Endothelial cell of umbilical vein (primary cell): ENCODE measurements at regions not wholly inside any gene's neighbourhood (a gene's known extent, or its start where the extent isn't known, plus 50 kb on each side); places are given as distances from the start of the nearest gene placed in this dataset.

Experiments
- BruUV-seq: library from RNA; stranded (reverse); fragments of 400-500 nt; replicated peaks from 2 replicates; lab custom pipeline; 2021; lab: Mats Ljungman, UMichigan
- CTCF ChIA-PET: fragments of 300-600, 350-600 bp; sonication (Branson Sonifier 250); formaldehyde crosslinking; loops from one replicate; lab custom pipeline; 2021; ENCODE audit warnings: antibody characterized with exemption, inconsistent platforms; lab: Charles Lee
- POLR2A ChIA-PET: fragments of 300-600, 350-600 bp; sonication (Branson Sonifier 250); formaldehyde crosslinking; loops from one replicate; lab custom pipeline; 2021; ENCODE audit warnings: antibody characterized with exemption, inconsistent platforms; lab: Charles Lee
- DNase-seq: peaks from one replicate; pipeline ENCODE4 v3.0.0-alpha.2; 2011; ENCODE audit warnings: low read depth, low spot score
- FAIRE-seq: peaks from 2 replicates; lab custom pipeline; 2011; peaks lifted over from hg19 to GRCh38; lab: Jason Lieb, UNC
- H2AFZ ChIP-seq: 2 replicates; pipeline ENCODE4 v1.6.0; 2012; ENCODE audit warnings: low read depth, low read length, control low read depth, inconsistent platforms
- H3K27ac ChIP-seq: 2 replicates; pipeline ENCODE4 v1.5.1; 2011; ENCODE audit warnings: low read depth, mild to moderate bottlenecking, control low read depth, low read length, moderate library complexity; ENCODE audit not compliant: insufficient read depth
- H3K27me3 ChIP-seq, 2 experiments: 2 replicates each; pipeline versions ENCODE4 v1.6.0 to v1.6.1; 2011; ENCODE audit warnings: low read length in 2 of 2, mixed read lengths in 1 of 2; ENCODE audit not compliant: control insufficient read depth in 2 of 2, insufficient read depth in 2 of 2
- H3K36me3 ChIP-seq, 2 experiments: 2 replicates in 1 of 2; 3 replicates in 1 of 2; pipeline ENCODE4 v1.5.1; 2011; ENCODE audit warnings: low read length in 2 of 2, mild to moderate bottlenecking in 1 of 2, moderate library complexity in 1 of 2; ENCODE audit not compliant: control insufficient read depth in 2 of 2, insufficient read depth in 2 of 2; ENCODE audit errors: extremely low read depth in 1 of 2
- H3K4me1 ChIP-seq: 3 replicates; pipeline ENCODE4 v1.5.1; 2011; ENCODE audit warnings: mild to moderate bottlenecking, low read length; ENCODE audit not compliant: control insufficient read depth, insufficient read depth; ENCODE audit errors: extremely low read depth
- H3K4me2 ChIP-seq: 2 replicates; pipeline ENCODE4 v1.6.1; 2011; ENCODE audit warnings: low read length, control low read depth, mixed read lengths; ENCODE audit not compliant: insufficient read depth
- H3K4me3 ChIP-seq, 3 experiments: fragments of 200-600 bp in 1 of 3; sonication (generic), shearing (Covaris generic) in 1 of 3; replicated peaks in 1 of 3; 2 replicates each; pipeline ENCODE4 v1.5.1; 2011 to 2016; ENCODE audit warnings: control low read depth in 3 of 3, low read length in 3 of 3, mild to moderate bottlenecking in 2 of 3, inconsistent platforms in 1 of 3, low read depth in 1 of 3, moderate library complexity in 1 of 3; ENCODE audit not compliant: insufficient read depth in 1 of 3
- H3K79me2 ChIP-seq: 2 replicates; pipeline ENCODE4 v1.6.0; 2012; ENCODE audit warnings: low read length, inconsistent platforms; ENCODE audit not compliant: control insufficient read depth, insufficient read depth
- H3K9ac ChIP-seq: replicated peaks from 2 replicates; pipeline ENCODE3; 2011; ENCODE audit warnings: low read length, control low read depth; ENCODE audit not compliant: insufficient read depth; ENCODE audit errors: extremely low read depth
- H3K9me1 ChIP-seq: replicated peaks from 3 replicates; pipeline ENCODE4 v1.6.0; 2011; ENCODE audit warnings: mild to moderate bottlenecking, low read length; ENCODE audit not compliant: control insufficient read depth, insufficient read depth; ENCODE audit errors: extremely low read depth
- H3K9me3 ChIP-seq: replicated peaks from 2 replicates; pipeline ENCODE4 v1.5.1; 2012; ENCODE audit warnings: low read length, inconsistent platforms; ENCODE audit not compliant: control insufficient read depth, insufficient read depth
- H4K20me1 ChIP-seq: replicated peaks from 2 replicates; pipeline ENCODE3; 2011; ENCODE audit warnings: mild to moderate bottlenecking, low read length; ENCODE audit not compliant: control insufficient read depth, insufficient read depth; ENCODE audit errors: extremely low read depth
- CTCF ChIP-seq, 2 donors: IDR thresholded peaks; 1 replicate in 1 of 2; 2 replicates in 1 of 2; pipeline ENCODE4 v1.5.1; 2011; ENCODE audit warnings: low read length in 2 of 2, mild to moderate bottlenecking in 2 of 2, moderate library complexity in 2 of 2, control low read depth in 1 of 2, inconsistent platforms in 1 of 2, low read depth in 1 of 2; ENCODE audit not compliant: insufficient read depth in 1 of 2; ENCODE audit errors: extremely low read depth in 1 of 2
- EZH2 ChIP-seq: IDR thresholded peaks from 2 replicates; pipeline ENCODE4 v1.6.1; 2012; ENCODE audit warnings: borderline replicate concordance, low read depth, mild to moderate bottlenecking, moderate library complexity, low read length, inconsistent platforms; ENCODE audit not compliant: severe bottlenecking
- FOS ChIP-seq: IDR thresholded peaks from 2 replicates; pipeline ENCODE4 v1.6.1; 2011; ENCODE audit warnings: mild to moderate bottlenecking, low read length, moderate library complexity, borderline replicate concordance; ENCODE audit not compliant: insufficient read depth
- GATA2 ChIP-seq: IDR thresholded peaks from 2 replicates; pipeline ENCODE4 v1.7.0; 2011; ENCODE audit warnings: low read depth, mild to moderate bottlenecking, moderate library complexity, mixed read lengths, low read length; ENCODE audit not compliant: insufficient read length, insufficient read depth
- JUN ChIP-seq: IDR thresholded peaks from 2 replicates; pipeline ENCODE4 v1.6.1; 2011; ENCODE audit warnings: borderline replicate concordance, low read depth; ENCODE audit not compliant: insufficient read length, insufficient read depth
- MYC ChIP-seq: IDR thresholded peaks from one replicate; pipeline ENCODE4 v1.6.1; 2011; ENCODE audit warnings: mild to moderate bottlenecking, low read depth, low read length
- POLR2A ChIP-seq: IDR thresholded peaks from 2 replicates; pipeline ENCODE4 v1.6.1; 2012; ENCODE audit warnings: low read depth, mild to moderate bottlenecking, control low read depth, low read length
- POLR2AphosphoS5 ChIP-seq: IDR thresholded peaks from 2 replicates; pipeline ENCODE4 v1.6.1; 2012; ENCODE audit warnings: low read depth, mild to moderate bottlenecking, control low read depth, low read length, moderate library complexity; ENCODE audit not compliant: insufficient read depth
- dilution Hi-C: fragments of 300-500 bp; cut with MboI; formaldehyde crosslinking; loops from one replicate; pipeline ENCODE4 v1.15.0; 2019; ENCODE audit warnings: low sequenced_read_pairs; ENCODE audit not compliant: extremely low pct_ligation_motif_present
- intact Hi-C: fragments of 100-400 bp; cut with micrococcal nuclease; formaldehyde crosslinking; loops from one replicate; pipeline ENCODE4 v1.10.0; 2022
- TF ChIP-seq, protein P1 (sequence below): IDR thresholded peaks from 2 replicates; pipeline ENCODE4 v1.6.1; 2011; ENCODE audit not compliant: insufficient read depth, insufficient read length

GRCh38 chr4:120327276-120327675 is 260.6 kb upstream of the MAD2L1 start:
- Histone ChIP-seq H3K9me3 (no peaks in the 10 kb centered on the region), H3K4me3 (no peak overlapping the region), H4K20me1 (no peaks in the 10 kb centered on the region), H3K9ac (no peak overlapping the region), H3K9me1 (no peaks in the 10 kb centered on the region), H3K27me3 (no peaks in the 10 kb centered on the region), H3K36me3 (no peaks in the 10 kb centered on the region), H3K79me2 (no peaks in the 10 kb centered on the region), H3K4me1 (no peaks in the 10 kb centered on the region), H3K4me2 (no peak overlapping the region), H3K27ac (no peak overlapping the region), H2AFZ (no peak overlapping the region)
- POLR2A ChIA-PET = no interaction called here
- intact Hi-C loops = no loop called here
- CTCF ChIA-PET = no interaction called here
- no peak for TF ChIP-seq MYC
- TF ChIP-seq, protein P1, sequence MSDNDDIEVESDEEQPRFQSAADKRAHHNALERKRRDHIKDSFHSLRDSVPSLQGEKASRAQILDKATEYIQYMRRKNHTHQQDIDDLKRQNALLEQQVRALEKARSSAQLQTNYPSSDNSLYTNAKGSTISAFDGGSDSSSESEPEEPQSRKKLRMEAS = no peak
- no peak for TF ChIP-seq JUN
- no peak for TF ChIP-seq POLR2AphosphoS5
- no peak for TF ChIP-seq GATA2
- no peak for TF ChIP-seq CTCF (IDR thresholded peaks at IDR 0.05; ENCODE audit: extremely low read depth in 1 of 2, insufficient read depth in 1 of 2, low read depth in 1 of 2, low read length in 2 of 2)
- no peak for TF ChIP-seq FOS
- no peak for TF ChIP-seq POLR2A
- TF ChIP-seq EZH2 = no peak
- FAIRE-seq = no peak
- BruUV-seq = no TSS peak
- no peak for DNase-seq
- dilution Hi-C loops = no loop called here
